H4 (cell line): ENCODE measurements at regions not wholly inside any gene's neighbourhood (a gene's known extent, or its start where the extent isn't known, plus 50 kb on each side); places are given as distances from the start of the nearest gene placed in this dataset.
"Not testable (repeated sequence)": the region's sequence is repeated elsewhere in the genome, so short reads cannot be mapped to it uniquely, and the experiment has no call there.

Experiments
- DNase-seq: peaks from one replicate; pipeline ENCODE4 v3.0.0-alpha.2; 2015; ENCODE audit warnings: low spot score

DNA sequence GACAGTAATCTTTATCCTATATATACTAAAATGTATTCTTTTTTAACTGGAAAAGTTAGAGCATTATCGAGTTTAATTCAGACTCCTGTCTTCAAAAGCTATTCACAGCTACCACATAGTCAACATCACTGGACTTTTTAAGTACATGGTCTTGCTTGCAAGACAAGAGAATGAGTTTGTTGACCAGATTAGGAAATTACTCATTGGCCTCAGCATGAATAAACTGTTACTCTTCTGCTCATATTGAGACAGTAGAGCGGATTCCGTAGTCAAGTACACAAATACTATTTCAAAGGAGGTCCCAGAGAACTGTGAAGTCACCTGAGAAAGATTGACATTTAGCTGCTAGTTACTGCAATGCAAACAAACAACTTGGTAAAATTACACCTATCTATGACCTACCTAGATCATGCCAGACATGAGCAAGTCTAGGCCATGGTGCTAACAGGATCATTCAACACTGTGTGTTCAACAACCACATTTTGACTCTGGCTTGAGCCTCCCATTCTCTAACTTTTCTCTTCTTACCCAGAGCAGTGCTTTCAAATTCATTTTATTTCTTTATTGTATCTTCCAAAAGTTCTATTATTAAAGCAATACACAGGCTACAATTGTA lies 280.9 kb downstream of the NEBL start:
- DNase-seq = no peak

GRCh38 chr10:20615395-20615794 lies 281.7 kb downstream of the NEBL start:
- no peak for DNase-seq

DNA sequence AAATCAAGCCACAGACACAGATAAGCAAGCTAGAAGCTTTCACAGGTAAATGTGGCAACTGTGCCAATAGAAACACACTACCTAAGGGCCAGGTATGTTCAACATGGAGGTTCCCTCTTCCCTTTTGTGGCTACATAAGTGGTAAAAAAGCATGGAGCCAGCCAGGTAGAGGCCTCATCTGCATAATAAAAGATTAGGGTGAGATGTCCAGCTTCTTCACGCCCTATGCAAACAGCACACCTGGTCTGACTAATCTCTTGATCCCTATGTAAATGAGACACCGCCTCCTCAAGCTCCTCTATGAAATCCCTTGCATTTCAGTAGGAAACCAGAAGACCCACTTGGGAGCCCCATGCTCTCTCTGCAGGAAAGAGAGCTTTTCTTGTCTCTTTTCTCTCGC lies 282.2 kb downstream of the NEBL start:
- no peak for DNase-seq

DNA sequence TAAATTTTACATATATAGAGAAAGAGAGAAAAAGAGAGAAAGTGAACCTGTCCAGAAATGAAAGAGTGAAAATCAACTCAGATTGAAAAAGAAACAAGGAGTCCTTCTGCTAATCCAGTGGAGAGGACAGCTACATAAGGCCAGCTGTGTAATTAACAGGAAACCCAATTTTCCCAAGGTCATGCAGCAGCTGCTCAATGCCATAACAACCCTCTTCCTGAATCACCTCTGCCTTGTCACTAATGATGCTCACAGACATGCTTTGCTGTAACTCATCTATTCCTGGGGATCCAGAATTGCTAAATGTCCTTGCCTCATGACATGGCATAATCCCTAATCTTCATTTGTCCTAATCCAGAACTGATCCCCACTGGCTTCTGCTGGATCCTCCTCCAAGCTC lies 288.6 kb downstream of the NEBL start:
- no peak for DNase-seq

- DNase-seq = no peak
These were observed 290.1 kb downstream of the NEBL start for GRCh38 chr10:20606985-20607384.

- DNase-seq = no peak
These were observed 295.1 kb downstream of the NEBL start for GRCh38 chr10:20601941-20602461.

- peak; percentile 88 for DNase-seq
These were observed 298.5 kb downstream of the NEBL start for GRCh38 chr10:20598590-20598989.

GRCh38 chr10:20596911-20597310 lies 300.2 kb downstream of the NEBL start:
- no peak for DNase-seq

DNA sequence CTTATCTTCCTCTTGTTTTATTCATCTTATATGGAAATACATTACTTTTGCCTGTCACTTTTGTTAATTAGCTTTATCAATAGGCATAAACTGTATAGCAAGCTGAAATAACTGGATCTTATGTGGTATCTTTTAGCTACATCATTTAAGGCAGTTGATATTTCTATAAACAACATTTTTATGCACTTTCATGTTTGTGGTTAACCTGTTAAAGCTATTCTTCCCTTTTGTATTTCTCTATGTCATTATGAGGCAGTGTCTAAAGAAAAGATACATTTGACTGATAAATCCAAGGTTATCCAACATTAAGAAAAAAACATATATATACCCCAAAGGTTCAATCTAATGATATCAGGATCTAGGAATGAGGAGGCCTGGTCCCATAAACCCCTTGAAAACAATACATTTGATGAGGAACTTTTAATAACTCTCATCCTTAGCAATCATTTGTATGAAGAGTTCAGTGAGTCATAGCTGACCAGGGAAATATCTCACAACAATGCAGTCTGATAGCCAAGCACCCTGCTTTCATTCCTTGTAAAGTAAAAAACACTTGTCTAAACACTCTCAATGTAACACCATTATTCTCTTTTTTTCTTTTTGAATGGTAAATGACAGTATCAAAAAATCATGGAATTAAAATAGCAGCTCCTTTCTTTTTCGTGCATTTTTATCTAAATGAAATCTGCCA lies 300.9 kb downstream of the NEBL start:
- no peak for DNase-seq

DNA sequence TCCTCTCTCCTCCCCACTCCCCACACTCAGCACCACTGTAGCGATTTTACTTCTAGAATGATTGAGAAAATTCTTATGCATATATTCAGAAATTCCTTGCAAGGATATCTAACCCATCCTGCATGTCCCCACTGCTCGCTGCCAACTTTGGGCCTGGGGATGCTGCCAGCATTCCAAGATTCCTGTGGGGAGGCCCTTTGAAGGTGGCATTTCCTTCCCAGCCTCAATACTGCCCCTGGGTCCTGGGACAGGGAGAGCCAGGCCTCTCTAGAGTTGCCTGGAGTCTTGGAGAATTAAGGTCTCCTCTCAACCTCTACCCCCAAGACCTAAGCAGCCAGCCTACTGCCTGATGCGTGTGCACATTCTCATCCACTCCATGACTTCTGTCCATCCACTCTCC lies 303.5 kb downstream of the NEBL start:
- DNase-seq = no peak

GRCh38 chr10:20582041-20582440 lies 315.1 kb downstream of the NEBL start:
- DNase-seq = no peak

- DNase-seq = no peak
These were observed 323.2 kb downstream of the NEBL start for GRCh38 chr10:20573924-20574323.

DNA sequence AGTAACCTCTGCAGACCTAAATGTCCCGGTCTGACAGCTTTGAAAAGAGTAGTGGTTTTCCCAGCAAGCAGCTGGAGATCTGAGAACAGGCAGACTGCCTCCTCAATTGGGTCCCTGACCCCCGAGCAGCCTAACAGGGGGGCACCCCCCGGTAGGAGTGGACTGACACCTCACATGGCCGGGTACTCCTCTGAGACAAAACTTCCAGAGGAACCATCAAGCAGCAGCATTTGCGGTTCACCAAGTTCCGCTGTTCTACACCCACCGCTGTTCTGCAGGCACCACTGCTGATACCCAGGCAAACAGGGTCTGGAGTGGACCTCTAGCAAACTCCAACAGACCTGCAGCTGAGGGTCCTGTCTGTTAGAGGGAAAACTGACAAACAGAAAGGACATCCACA lies 341.1 kb downstream of the NEBL start:
- not testable (repeated sequence) for DNase-seq

GRCh38 chr10:20552382-20552781 lies 344.7 kb downstream of the NEBL start:
- no peak for DNase-seq

DNA sequence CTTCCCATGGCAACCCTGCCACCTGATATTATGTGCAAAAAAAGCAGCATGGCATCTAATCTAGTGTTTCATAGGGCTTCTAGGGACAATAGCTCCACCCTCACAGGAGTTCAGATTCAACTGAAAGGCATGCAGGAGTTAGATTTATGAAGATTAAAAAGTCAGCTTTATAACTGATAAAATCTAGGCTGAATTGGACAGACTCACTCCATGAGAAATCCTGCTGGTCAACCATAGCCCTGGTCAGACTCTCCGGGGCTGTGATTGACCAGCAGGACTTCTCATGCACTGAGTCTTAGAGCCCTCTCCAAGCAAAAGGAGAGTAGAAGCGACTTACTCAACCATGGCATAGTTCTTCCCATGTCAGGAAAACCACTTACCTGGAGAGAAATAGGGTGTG lies 345.4 kb downstream of the NEBL start:
- no peak for DNase-seq

DNA sequence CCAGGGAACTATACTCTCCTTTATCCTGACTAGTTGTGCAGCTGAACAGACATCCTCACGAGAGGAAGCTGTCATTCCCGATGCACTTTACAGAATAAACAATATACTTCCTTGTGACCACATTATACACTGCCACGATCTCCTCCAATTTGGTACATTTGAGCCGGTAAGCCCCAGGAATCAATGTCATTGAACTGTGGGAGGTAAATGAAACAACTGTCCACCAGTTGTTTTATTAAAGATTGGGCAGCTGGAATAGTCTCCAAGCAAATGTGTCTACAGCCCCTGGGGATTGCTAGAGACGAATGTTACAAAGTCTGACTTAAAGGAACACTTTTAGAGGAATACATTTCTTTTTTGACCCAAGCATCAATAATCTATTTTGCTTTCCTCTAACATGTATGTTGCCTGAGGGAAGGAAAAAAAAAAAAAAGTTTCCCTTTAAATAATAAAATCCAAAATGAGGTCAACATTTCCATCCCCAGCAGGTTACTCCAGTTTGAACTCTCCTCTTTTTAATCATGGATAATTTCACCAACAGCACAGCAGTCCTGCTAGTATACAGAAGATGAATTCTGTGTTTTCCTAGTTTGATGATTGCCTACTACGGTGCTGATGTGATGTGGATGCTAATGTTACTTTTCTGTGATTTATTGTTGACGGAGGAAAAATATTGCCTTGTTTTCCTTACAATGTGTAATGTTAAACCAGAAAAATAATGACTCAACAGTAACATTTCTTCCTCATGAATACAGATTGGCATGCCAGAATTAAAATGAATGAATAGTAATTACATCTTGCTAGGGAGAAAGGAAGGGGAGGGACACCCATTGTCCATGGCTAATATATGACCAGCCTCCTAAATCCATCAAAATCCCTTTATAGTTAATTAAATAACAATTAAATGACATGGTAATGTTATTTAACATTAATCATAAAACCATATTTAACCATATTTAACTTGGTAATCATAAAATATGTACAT lies 360.9 kb downstream of the NEBL start:
- no peak for DNase-seq

- DNase-seq = peak; percentile 10
These were observed 365.7 kb downstream of the NEBL start for GRCh38 chr10:20531241-20531883.

GRCh38 chr10:20521186-20521585 lies 375.9 kb downstream of the NEBL start:
- no peak for DNase-seq

GRCh38 chr10:20515654-20516053 lies 381.5 kb downstream of the NEBL start:
- DNase-seq = no peak

DNA sequence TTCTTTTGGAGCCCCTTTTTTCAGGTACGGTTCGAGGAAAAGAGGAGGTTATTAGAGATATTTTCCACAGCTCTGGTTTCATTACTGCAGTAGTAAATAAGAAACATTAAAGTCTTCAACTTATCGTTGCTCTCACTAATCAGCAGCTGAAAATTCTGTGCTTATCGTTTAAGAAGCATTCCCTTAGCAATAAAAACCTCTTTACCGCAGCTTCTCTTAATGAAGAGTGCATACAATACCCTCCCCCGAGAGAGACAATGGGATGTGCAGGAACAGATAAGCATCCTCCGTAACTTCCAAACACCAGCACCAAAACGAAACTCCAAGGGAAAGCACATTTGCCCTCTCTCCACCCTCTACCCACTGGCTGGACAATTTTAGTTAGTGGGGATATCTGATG lies 384.5 kb downstream of the NEBL start:
- no peak for DNase-seq

DNA sequence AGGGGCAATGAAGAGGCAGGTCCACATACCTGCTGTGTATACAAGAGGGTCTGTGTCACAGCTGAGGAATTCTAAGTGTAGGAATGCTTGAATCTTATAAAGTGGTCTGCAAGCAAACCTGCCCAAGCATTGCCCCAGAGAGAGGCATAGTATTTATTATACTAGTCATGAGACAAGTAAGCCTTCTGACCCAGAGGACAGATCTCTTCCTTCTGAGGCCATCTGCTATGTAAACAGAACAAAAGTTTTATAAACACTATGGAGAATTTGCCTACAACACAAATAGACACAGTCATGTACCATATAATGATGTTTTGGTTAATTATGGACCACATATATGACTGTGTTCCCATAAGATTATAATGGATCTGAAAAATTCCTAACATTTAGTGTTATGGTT lies 388.2 kb downstream of the NEBL start:
- DNase-seq = no peak
